ENCODE measurements at regions not wholly inside any gene's neighbourhood (a gene's known extent, or its start where the extent isn't known, plus 50 kb on each side); places are given as distances from the start of the nearest gene placed in this dataset.
"Not testable (repeated sequence)": the region's sequence is repeated elsewhere in the genome, so short reads cannot be mapped to it uniquely, and the experiment has no call there.

GRCh38 chr2:212811036-212811805, 272.6 kb upstream of the ERBB4 start:
- ATAC-seq, result no peak
- no peak for TF ChIP-seq CTCF (IDR thresholded peaks at IDR 0.05)
- intact Hi-C loops (cut with DNase I, micrococcal nuclease), result no loop called here
- no peak overlapping the region for H3K4me3 ChIP-seq
- no peak for DNase-seq
- no peaks in the 10 kb centered on the region for H3K36me3 ChIP-seq (ENCODE audit: low read depth)
- H3K9me3 ChIP-seq, result no peaks in the 10 kb centered on the region
- H3K4me1 ChIP-seq (ENCODE audit: low read depth), result no peaks in the 10 kb centered on the region

- intact Hi-C loops (cut with DNase I, micrococcal nuclease), result no loop called here
- no peak for TF ChIP-seq CTCF (IDR thresholded peaks at IDR 0.05)
- Histone ChIP-seq H3K4me1 (ENCODE audit: low read depth) (no peaks in the 10 kb centered on the region), H3K36me3 (ENCODE audit: low read depth) (no peaks in the 10 kb centered on the region), H3K4me3 (no peak overlapping the region), H3K9me3 (no peaks in the 10 kb centered on the region)
- no peak for DNase-seq
- ATAC-seq, result no peak
Observed at GRCh38 chr2:212797484-212798205, 259.0 kb upstream of the ERBB4 start.

- ATAC-seq (no peak), DNase-seq (no peak)
- Histone ChIP-seq H3K4me1 (ENCODE audit: low read depth) (no peaks in the 10 kb centered on the region), H3K36me3 (ENCODE audit: low read depth) (no peaks in the 10 kb centered on the region), H3K9me3 (no peaks in the 10 kb centered on the region), H3K4me3 (no peak overlapping the region)
- intact Hi-C loops (cut with DNase I, micrococcal nuclease), result no loop called here
- no peak for TF ChIP-seq CTCF (IDR thresholded peaks at IDR 0.05)
Observed at GRCh38 chr2:212794471-212794870, 255.9 kb upstream of the ERBB4 start.

- TF ChIP-seq CTCF (IDR thresholded peaks at IDR 0.05), result no peak
Observed at GRCh38 chr2:212791569-212791968, 253.0 kb upstream of the ERBB4 start.

GRCh38 chr2:212786088-212786487, 247.5 kb upstream of the ERBB4 start:
- intact Hi-C loops (cut with DNase I, micrococcal nuclease); DNase-seq; H3K9me3 ChIP-seq; H3K4me1 ChIP-seq (ENCODE audit: low read depth); H3K4me3 ChIP-seq; H3K36me3 ChIP-seq (ENCODE audit: low read depth); ATAC-seq: not testable (repeated sequence)

More at GRCh38 chr2:212791569-212791968, 253.0 kb upstream of the ERBB4 start:
- no peaks in the 10 kb centered on the region for H3K4me1 ChIP-seq (ENCODE audit: low read depth)
- no peaks in the 10 kb centered on the region for H3K9me3 ChIP-seq
- H3K36me3 ChIP-seq (ENCODE audit: low read depth), result no peaks in the 10 kb centered on the region
- no peak overlapping the region for H3K4me3 ChIP-seq
- DNase-seq (no peak), ATAC-seq (no peak)
- intact Hi-C loops (cut with DNase I, micrococcal nuclease), result no loop called here

GRCh38 chr2:212777020-212777491, 238.5 kb upstream of the ERBB4 start:
- DNase-seq (peak in 1 of 3 donors; percentile 2), ATAC-seq (peak; percentile 29)
- H3K4me3 ChIP-seq, result no peak overlapping the region
- H3K9me3 ChIP-seq, result no peaks in the 10 kb centered on the region
- no peaks in the 10 kb centered on the region for H3K4me1 ChIP-seq (ENCODE audit: low read depth)
- intact Hi-C loops (cut with DNase I, micrococcal nuclease), result loop anchor here (2.0 to 10.0 kb wide), 2 partner anchors 376 to 378 kb away; partner anchors contain the start of gene IKZF2 (in 1 of the 2)
- TF ChIP-seq CTCF (IDR thresholded peaks at IDR 0.05), result no peak
- H3K36me3 ChIP-seq (ENCODE audit: low read depth), result no peaks in the 10 kb centered on the region
